ENCODE measurements at regions not wholly inside any gene's neighbourhood (a gene's known extent, or its start where the extent isn't known, plus 50 kb on each side); places are given as distances from the start of the nearest gene placed in this dataset.

DNA sequence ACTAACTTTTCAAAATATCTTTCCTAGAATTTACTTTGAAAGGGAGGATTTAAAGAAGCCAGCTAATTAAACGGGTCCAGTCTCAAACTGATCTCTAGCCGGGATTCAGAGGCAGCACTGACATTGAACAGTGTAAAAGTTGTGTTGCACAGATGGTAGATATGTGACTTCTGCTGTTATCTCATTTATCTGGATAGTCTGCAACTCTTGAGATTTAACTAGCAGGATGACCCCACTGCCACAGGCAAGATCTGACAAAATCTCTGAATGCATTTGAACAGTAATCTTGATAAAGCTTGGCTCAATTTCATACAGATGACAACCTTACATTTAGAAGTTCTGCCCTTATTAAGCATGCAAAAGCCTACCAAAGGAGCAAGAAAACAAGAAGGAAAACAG, 138.0 kb upstream of the CPNE8 start:
- DNase-seq: no peak

DNA sequence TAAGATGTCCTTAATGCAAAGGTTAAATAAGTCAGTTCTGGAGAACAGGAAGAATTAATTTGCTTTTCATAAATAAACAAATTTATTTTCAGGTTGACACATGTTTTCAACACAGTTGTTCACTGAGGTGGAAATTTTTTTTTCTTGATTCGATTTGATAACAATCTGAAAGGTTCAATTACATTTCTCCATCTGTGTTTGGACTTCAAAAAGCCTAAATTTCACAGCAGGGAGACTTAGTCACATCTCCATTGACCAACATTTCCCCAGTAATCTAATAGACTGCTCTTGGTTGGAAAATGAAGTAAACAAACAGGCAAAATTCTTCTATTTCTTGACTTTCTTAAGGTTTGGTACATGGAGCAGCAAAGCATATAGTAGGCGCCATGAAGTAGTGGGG, 134.9 kb upstream of the CPNE8 start:
- DNase-seq: no peak

DNA sequence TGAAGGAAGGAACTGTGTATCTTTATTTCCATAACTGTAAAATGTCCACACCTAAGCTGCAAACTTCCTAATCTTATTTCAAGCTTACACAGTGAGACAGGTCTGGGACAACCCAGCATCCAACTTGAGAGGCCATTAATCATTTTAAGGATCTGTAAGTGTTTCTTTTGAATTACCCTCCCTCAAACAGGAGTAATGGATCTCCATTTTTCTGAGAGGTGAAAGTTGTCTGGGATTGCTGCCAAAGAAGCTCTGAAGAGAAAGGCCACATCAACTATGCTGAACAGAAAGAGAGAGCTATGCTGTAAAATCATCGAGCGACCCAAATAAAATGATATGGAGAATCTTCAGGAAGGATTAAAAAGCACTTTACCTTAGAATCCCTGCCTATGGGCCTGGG, 131.7 kb upstream of the CPNE8 start:
- DNase-seq: no peak

DNA sequence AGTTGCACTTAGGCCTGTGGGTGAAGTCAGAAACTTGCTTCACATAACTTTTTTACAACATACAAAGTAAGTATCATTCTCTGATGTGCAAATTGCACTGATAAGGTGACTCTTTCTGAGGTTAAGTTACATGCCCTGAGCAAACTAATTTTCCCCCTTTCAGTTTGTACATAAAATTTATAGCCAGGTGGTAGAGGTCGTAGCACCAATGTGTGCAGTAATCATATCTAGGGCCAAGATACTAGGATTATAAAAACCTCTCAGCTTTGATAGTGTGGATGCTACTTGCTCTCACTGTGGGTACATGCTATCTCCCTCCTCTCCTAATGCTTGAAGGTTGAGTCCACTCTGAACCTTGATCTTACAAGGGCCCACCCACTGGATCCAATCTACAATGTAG, 130.7 kb upstream of the CPNE8 start:
- no peak for DNase-seq

DNA sequence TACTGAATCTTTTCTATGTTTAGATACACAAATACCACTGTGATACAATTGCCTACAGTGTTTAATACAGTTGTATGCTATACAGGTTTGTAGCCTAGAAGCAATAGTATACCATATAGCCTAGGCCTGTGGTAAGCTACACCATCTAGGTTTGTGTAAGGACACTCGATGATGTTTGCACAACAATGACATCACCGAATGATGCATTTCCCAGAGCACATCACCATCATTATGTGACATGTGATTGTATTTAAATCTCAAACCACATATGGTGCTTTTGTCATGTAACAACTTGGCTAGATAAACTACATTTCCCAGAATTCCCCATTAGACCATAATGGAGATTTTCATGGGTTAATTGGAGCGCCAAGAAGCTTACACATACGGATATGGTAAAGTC, 128.4 kb upstream of the CPNE8 start:
- no peak for DNase-seq

DNA sequence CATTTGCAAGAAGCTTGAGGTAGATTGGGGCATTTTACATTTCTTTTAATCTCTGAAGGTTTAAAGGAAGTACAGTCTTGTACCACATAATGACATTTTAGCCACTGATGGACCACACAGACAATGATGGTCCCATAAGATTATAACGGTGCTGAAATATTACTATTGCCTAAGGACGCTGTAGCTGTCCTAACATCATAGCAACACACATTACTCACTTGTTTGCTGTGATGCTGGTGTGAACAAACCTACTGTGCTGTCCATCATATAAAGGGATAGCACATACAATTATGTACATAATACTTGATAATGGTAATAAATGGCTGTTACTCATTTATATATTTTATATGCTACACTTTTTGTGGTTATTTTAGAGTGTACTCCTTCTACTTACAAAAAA, 127.1 kb upstream of the CPNE8 start:
- no peak for DNase-seq

DNA sequence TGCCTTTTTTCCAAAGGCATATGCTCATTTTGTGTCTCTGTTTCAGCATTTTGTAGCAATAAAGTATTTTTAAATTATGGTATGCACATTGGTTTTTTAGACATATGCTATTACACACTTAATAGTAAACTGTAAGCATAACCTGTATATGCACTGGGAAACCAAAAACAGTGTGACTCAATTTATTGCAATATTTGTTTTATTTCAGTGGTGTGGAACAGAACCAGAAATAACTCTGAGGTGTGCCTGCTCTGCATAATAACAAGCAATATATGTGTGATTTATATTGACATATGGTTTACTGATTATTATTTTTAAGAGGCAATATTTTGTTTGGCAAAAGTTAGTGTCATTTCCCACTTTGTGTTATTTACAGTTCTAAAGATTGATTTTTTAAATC, 126.6 kb upstream of the CPNE8 start:
- no peak for DNase-seq

DNA sequence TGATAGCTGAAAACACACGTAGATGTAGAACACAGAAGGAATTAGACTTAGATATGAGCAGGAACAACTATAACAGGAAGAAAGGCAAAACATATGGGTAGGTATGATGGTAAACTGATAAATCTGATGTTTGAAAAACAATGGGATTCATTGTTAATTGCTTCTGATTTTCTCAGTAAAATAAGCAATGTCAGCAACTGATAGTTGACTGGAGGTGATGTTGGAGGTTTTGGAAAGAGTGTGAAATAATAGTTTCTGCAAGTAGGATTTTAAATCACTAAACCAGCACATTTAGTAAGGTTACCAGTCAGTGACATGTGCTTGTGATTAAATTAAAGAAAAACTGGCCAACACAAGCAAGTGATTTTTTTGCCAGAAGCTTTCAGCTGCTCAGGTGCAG, 123.0 kb upstream of the CPNE8 start:
- DNase-seq: no peak

DNA sequence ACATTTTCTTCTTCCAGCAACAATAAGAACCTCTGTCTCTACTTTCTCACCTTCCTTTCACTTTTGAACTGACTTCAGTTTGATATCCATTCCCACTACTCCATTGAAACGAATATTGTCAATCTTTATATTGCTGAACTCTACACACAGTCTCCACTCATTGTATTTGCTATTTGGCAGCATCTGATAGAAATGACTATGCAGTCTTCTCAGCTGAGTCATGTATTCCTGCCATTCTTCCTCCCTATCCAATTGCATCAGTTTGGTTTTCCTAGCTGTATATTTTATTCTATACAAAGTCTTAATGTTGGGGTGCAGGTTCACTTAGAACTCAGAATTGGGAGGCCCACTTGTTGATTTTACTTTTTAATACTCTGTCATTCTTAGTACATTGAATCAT, 107.5 kb upstream of the CPNE8 start:
- DNase-seq: no peak

DNA sequence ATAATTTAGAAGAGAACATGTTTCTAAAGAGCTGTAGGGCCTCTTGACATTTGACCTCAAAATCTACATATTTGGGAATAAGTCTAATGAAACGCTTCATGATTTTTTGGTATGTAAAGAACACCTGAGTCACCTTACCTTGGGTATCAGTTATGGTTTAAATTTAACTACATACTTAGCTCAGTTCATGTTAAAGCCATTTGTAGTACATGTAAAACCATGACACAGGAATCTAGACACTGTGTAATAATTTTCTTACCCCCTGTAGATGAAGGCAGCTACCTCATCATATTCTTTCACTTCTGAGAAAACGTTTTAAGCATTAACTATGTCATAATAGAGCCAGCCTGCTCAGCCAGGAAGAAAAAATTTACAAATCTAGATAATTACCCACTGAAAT, 105.8 kb upstream of the CPNE8 start:
- DNase-seq: no peak

DNA sequence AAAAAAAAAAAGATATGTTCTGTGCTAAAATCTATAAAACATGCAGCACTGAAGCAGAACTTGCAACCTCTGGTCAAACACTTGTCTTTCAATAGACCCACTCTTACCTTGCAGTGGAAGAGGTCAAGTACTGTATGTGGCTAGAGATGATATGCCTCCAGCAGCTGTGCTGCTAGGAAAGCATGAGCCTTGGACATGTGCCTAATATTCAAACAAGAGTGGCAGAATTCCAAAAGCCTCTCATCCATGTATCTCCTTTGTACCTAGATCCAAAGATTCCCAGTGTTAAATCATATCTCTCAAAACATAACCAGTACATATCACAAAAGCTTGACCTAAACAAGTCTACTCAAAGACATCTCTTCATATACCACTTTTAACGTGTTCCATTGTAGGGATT, 105.0 kb upstream of the CPNE8 start:
- no peak for DNase-seq

DNA sequence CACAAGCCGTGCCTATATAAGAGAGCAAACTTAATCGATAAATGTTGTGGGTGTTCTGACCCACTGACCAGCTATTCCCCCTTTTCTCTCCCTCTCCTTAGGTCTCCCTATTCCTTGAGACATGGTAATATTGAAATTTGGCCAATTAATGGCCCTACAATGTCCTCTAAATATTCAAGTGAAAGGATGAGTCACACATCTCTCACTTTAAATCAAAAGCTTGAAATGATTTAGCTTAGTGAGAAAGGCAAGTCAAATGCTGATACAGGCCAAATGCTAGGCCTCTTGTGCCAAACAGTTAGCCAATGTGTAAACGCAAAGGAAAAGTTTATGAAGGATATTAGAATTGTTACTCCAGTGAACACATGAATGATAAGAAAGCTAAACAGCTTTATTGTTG, 102.2 kb upstream of the CPNE8 start:
- DNase-seq: no peak

DNA sequence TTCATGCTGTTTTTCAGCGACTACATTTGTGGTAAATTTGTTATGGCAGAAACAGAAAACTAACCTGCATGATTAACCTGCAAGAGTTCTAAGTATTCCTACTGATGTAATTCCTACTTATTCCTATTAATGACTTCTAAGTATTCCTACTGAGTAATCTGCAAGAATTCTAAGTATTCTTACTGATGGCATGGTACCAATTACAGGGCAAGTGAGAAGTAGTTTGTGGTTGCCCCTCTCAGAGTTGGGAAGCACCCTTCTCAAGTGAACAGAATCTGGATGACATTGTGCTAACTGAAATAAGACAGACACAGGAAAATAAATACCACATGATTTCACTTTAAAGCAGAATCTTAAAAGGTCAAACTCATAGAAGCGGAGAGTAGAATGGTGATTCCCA, 100.9 kb upstream of the CPNE8 start:
- DNase-seq: no peak

DNA sequence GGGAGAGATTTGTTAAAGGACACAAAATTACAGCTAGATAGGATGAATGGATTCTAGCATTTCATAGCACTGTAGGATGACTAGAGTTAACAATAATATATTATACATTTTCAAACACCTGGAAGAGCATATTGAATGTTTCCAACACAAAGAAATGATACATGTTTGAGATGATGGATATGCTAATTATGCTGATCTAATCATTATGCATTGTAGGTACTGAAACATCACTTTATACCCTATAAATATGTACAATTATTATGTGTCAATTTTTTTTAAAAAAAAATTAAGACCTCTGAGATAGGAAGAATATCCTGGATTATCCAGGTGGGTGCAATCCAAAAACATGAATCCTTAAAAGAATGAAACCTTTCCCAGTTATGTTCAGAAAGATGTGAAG, 100.3 kb upstream of the CPNE8 start:
- no peak for DNase-seq

DNA sequence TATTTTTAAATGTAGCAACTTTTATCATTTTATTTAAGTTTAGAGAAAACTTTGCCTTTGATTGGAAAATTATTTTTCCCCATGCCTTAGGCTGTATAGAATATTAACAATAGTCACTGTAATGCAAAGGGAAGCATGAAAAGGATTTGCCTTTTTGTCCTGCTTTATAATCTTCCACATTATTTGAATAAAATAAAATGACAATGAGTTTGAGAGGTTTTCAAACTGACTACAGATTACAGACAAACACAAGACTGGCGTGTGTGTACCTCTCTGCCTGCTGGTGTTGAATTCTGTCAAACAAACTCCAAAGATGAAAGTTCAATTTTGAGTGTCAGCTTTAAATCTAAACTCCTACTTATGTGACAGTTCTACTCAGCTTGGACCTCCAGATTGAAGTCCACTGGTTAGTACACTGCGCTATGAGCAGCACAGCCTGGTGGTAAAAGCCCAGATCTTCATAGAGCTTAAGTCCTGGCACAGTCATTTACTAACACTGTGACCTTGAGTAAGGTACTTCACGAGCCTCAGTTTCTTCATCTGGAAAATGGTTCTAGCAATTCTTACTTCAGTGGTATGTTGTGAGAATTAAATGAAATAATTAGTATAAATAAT, 98.3 kb upstream of the CPNE8 start:
- no peak for DNase-seq

DNA sequence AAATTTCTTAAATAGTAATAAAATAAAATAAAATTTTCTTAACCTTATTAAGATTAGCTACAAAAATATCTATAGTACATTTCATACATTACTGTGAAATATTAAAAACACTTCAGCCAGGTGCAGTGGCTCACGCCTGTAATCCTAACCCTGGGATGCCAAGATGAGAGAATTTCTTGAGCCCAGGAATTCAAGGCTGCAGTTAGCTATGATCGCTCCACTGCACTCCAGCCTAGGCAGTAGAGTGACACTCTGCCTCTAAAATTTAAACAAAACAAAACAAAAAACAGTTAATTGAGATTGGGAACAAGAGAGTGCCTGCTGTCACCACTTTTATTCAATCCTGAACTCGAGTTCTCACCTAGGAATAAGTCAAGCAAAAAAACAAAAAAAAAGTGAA, 95.0 kb upstream of the CPNE8 start:
- no peak for DNase-seq

DNA sequence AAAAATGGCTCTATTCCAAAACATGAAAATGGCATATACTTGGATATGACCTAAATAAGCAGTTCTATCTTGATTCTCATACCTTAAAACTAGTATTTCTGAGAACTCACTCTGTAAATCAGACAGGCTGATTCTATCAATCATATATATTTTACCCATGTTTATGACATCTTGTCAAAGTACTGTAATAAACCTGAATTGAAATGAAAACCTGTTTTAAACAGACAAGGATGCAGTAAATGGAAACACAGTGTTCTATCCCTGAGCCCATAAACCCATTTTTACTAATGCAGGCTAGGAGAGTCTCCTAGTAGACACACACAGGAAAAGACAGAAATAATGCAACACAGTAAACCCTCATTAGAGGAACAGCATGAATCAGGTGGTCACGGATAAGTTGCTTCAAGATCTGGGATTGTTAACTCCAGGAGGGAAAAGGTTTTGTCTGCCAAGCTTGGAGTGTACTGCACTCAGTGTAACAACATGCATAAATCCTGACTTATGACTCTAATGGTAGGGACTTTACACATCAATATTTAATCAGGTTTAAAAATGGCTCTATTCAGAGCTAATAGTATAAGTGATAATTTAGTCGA, 93.6 kb upstream of the CPNE8 start:
- DNase-seq: no peak

DNA sequence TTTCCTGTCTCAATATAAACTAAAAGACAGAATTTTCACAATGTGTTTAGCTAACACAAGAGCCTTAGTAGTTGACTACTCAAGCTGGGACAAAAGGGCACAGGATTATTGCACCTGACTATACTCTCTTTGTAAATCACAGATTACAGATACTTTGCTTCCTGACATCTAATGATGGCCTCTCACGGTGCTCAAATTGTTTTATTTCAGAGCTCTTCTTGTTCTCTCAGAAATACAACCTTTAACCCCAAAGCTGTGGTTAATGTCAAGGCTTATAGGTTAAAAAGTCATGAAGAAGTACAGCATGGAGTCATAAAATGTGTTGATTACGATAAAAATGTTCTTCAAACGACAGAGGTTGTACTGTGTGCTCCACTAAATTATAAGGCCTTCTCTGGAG, 89.9 kb upstream of the CPNE8 start:
- no peak for DNase-seq

DNA sequence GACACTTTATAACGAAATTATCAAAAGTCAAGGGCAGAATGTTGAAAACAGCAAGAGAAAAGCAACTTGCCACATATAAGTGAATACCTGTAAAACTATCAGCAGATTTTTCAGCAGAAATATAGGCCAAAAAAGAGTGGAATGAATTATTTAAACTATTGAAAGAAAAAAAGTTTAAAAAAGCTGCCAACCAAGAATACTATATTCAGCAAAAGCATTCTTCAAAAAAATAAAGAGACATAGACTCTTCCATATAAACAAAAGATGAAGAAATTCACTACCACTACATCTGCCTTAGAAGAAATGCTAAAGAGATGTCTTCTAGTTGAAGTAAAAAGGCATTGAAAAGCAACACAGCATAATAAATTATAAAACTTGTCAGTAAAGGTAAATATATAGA, 80.6 kb upstream of the CPNE8 start:
- no peak for DNase-seq

DNA sequence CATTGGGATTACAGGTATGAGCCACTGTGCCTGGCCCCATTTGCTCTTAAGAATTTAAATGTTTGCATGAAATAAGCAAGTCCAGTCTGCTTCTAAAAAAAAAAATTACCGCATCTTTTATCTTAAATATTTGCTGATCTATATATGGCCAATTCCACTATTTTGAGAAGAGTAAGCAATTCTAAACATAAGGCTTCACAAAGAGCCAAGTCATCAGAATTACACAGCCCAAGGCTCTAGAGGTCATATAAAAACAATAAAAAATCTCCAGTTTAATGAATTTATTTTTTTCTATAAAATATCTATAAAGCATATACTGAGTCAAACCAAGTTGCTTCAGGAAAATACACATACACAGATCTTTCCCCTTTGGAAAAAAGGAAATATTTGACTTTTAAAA, 79.0 kb upstream of the CPNE8 start:
- no peak for DNase-seq

DNA sequence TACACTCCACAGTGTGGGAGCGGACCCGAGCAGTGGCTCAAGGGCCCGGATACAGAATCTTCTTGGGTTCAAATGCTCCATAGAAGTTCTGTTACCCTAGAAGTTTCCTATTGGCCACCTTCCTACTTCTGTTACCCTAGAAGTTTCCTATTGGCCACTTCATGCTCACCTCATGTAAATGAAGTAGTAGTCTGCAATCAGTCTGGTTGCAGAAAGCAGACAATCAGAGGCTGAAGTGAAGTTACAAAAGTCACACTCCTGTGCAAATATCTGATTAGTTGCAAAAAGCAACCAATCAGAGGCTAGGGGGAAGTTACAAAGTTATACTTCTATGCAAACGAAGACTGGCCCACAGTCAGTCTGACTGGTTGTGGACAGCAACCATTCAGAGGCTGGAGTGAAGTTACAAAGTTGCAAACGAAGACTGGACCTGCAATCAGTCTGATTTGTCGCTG, 77.8 kb upstream of the CPNE8 start:
- no peak for DNase-seq

DNA sequence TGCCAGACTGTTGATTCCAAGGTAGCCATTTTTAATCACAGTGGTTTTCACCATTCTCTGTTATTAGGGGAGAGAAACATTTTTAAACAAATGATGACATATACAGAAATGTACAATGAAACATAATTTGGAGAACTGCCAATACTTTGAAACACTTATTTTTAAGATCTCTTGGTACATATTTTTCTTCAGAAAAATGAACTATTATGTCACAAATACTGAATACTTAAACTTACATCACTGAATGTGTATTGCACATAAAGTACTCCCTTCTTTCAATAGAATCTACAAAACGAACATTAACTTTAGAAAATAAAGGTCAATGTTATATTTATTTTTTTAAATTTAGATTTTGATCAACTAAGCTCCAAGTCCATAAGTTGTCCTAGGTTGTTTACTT, 71.7 kb upstream of the CPNE8 start:
- no peak for DNase-seq

DNA sequence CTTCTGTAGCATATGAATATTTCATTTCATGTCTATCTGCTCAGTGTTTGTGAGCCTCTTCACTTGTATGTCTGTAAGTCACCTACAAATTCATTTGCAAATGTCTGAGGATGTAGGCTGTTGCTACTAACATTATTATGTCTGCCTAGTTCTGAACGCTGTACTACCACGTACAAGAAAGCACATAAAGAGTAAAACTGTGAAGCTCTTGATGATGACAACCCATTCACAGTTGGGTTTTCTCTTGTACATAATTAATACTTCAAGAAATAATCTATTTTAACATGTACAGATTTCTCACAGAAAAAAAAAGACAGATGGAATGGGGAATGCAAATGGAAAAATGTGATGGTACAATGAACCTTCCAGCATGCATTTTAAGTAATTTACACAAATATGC, 64.3 kb upstream of the CPNE8 start:
- no peak for DNase-seq

DNA sequence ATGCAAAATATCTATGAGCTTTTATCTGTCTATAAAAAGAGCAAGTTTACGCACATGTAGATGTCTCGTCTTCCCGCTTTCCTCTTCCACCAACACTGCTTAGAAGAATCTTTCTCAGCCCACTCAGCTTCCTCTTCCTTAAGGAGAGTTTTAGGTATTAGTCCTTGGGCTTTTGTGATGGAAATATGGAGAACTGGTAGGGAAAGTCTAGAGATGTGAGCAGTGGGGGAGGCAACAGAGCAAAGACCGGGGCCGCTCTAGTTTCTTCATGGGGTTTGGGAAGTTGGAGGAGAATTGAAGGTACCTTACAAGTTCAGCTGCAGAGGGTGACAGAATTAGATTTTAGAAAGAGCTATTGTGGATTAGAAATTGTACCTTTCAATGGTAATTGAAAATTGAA, 56.3 kb upstream of the CPNE8 start:
- no peak for DNase-seq

DNA sequence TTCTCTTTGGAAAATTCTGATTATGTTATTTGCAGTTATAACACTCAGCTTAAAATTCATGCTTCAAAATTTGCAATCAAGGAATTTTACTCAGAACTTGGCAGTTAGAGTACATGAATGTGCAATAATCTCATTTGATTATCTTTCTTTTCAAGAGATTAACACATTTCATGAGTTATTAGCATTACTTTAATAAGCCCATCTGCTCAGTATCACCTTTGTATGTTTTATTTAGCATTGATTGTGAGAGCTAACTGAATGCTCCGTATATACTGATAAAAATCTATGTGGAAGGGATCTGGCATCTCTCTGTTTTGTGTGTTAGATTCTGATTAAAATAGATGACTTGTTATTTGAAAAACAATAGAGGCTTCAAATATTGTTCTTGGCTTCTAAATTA, 55.6 kb upstream of the CPNE8 start:
- DNase-seq: no peak

DNA sequence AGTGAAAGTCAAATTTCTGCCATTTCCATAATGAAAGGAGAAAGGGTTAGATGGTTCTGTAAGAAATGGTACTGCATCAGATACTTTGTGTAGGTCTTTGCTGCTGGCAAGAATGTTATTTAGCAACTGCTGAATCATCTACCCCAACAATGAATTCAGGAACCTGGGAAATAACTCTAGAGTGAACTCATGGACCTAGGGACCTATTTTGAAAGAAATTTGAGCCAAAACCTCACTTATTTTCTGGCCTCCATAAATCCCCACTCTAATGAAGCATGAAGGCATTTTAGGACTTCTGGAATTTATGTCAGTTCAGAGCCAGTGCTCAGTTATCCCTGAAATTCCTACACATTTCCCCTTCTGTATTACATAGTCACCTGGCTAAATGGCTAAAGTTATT, 50.9 kb upstream of the CPNE8 start:
- no peak for DNase-seq
